Fibroblast of lung (primary cell): ENCODE measurements at regions not wholly inside any gene's neighbourhood (a gene's known extent, or its start where the extent isn't known, plus 50 kb on each side); places are given as distances from the start of the nearest gene placed in this dataset.
"Not testable (repeated sequence)": the region's sequence is repeated elsewhere in the genome, so short reads cannot be mapped to it uniquely, and the experiment has no call there.

Experiments used
- DNase-seq, 2 donors: peaks; one replicate each; pipeline versions ENCODE4 v3.0.0 to v3.0.0-alpha.2; 2010; ENCODE audit warnings: low read depth in 2 of 2
- H2AFZ ChIP-seq: 2 replicates; pipeline ENCODE4 v1.5.1; 2012; ENCODE audit warnings: low read length, control low read depth, inconsistent platforms
- H3K27ac ChIP-seq: 2 replicates; pipeline ENCODE4 v1.5.1; 2011; ENCODE audit warnings: low read length, control low read depth; ENCODE audit not compliant: insufficient read depth
- H3K27me3 ChIP-seq: 2 replicates; pipeline ENCODE4 v1.5.1; 2011; ENCODE audit warnings: mild to moderate bottlenecking, low read length; ENCODE audit not compliant: control insufficient read depth, insufficient read depth
- H3K36me3 ChIP-seq: 2 replicates; pipeline ENCODE4 v1.5.1; 2011; ENCODE audit warnings: low read length; ENCODE audit not compliant: control insufficient read depth, insufficient read depth
- H3K4me1 ChIP-seq: 2 replicates; pipeline ENCODE4 v1.5.1; 2011; ENCODE audit warnings: low read length; ENCODE audit not compliant: control insufficient read depth, insufficient read depth; ENCODE audit errors: extremely low read depth
- H3K4me2 ChIP-seq: 2 replicates; pipeline ENCODE4 v1.5.1; 2011; ENCODE audit warnings: low read length, control low read depth; ENCODE audit not compliant: insufficient read depth; ENCODE audit errors: extremely low read depth
- H3K4me3 ChIP-seq, 4 experiments: fragments of 200-600 bp in 1 of 4; sonication (generic) in 1 of 4; replicated peaks in 1 of 4; 2 replicates each; pipeline ENCODE4 v1.5.1; 2011 to 2016; ENCODE audit warnings: low read length in 4 of 4, low read depth in 3 of 4, mild to moderate bottlenecking in 3 of 4, control low read depth in 2 of 4, inconsistent platforms in 1 of 4, mixed read lengths in 1 of 4; ENCODE audit not compliant: insufficient read depth in 1 of 4; ENCODE audit errors: control extremely low read depth in 1 of 4
- H3K79me2 ChIP-seq: 2 replicates; pipeline ENCODE4 v1.5.1; 2012; ENCODE audit warnings: mild to moderate bottlenecking, low read length, inconsistent platforms; ENCODE audit not compliant: control insufficient read depth, insufficient read depth
- H3K9ac ChIP-seq: 2 replicates; pipeline ENCODE4 v1.5.1; 2011; ENCODE audit warnings: mild to moderate bottlenecking, low read length, control low read depth; ENCODE audit not compliant: insufficient read depth
- H3K9me3 ChIP-seq: 2 replicates; pipeline ENCODE4 v1.5.1; 2012; ENCODE audit warnings: low read depth, low read length; ENCODE audit not compliant: control insufficient read depth, insufficient read depth
- H4K20me1 ChIP-seq: 2 replicates; pipeline ENCODE4 v1.5.1; 2011; ENCODE audit warnings: low read length; ENCODE audit not compliant: control insufficient read depth, insufficient read depth; ENCODE audit errors: extremely low read depth
- CTCF ChIP-seq, 2 donors: IDR thresholded peaks in 1 of 2; conservative IDR thresholded peaks in 1 of 2; 1 replicate in 1 of 2; 2 replicates in 1 of 2; pipeline ENCODE4 v1.5.1; 2011 to 2012; ENCODE audit warnings: low read length in 2 of 2, control low read depth in 1 of 2, inconsistent platforms in 1 of 2, low read depth in 1 of 2, mild to moderate bottlenecking in 1 of 2
- EZH2 ChIP-seq: IDR thresholded peaks from 2 replicates; pipeline ENCODE4 v1.5.1; 2012; ENCODE audit warnings: low read length, control low read depth, mild to moderate bottlenecking; ENCODE audit errors: missing control alignments

GRCh38 chr2:12010779-12011178 is 264.3 kb downstream of the LPIN1 start:
- H3K79me2 ChIP-seq, result no peaks in the 10 kb centered on the region
- no peaks in the 10 kb centered on the region for H3K36me3 ChIP-seq
- no peaks in the 10 kb centered on the region for H4K20me1 ChIP-seq
- H3K27me3 ChIP-seq, result no peaks in the 10 kb centered on the region
- TF ChIP-seq CTCF (conservative IDR thresholded peaks at IDR 0.05 in 1 of 2, IDR thresholded peaks at IDR 0.05 in 1 of 2; ENCODE audit: low read depth in 1 of 2, low read length in 2 of 2), result no peak
- TF ChIP-seq EZH2, result no peak
- no peak overlapping the region for H3K4me3 ChIP-seq
- peaks cover 7% of the 10 kb centered on the region for H3K4me1 ChIP-seq
- no peak overlapping the region for H3K27ac ChIP-seq
- no peaks in the 10 kb centered on the region for H3K9me3 ChIP-seq
- no peak overlapping the region for H3K4me2 ChIP-seq
- H2AFZ ChIP-seq, result no peak overlapping the region
- no peak for DNase-seq
- no peak overlapping the region for H3K9ac ChIP-seq

GRCh38 chr2:12014088-12014960 is 267.9 kb downstream of the LPIN1 start:
- Histone ChIP-seq H3K9ac (no peak overlapping the region), H3K4me3 (no peak overlapping the region), H2AFZ (no peak overlapping the region), H4K20me1 (no peaks in the 10 kb centered on the region), H3K4me1 (peaks cover 7% of the 10 kb centered on the region), H3K36me3 (no peaks in the 10 kb centered on the region), H3K27me3 (no peaks in the 10 kb centered on the region), H3K27ac (peak overlapping the region; percentile 2), H3K79me2 (no peaks in the 10 kb centered on the region), H3K9me3 (no peaks in the 10 kb centered on the region), H3K4me2 (no peak overlapping the region)
- DNase-seq, result peak; percentile 51 to 93
- TF ChIP-seq CTCF (conservative IDR thresholded peaks at IDR 0.05 in 1 of 2, IDR thresholded peaks at IDR 0.05 in 1 of 2; ENCODE audit: low read depth in 1 of 2, low read length in 2 of 2) (no peak), EZH2 (no peak)

GRCh38 chr2:12017499-12018157 is 271.2 kb downstream of the LPIN1 start:
- DNase-seq, result no peak
- Histone ChIP-seq H3K9me3 (no peaks in the 10 kb centered on the region), H3K4me1 (peaks cover 7% of the 10 kb centered on the region), H2AFZ (no peak overlapping the region), H3K27me3 (no peaks in the 10 kb centered on the region), H3K4me3 (no peak overlapping the region), H3K9ac (no peak overlapping the region), H4K20me1 (no peaks in the 10 kb centered on the region), H3K27ac (no peak overlapping the region), H3K4me2 (no peak overlapping the region), H3K79me2 (no peaks in the 10 kb centered on the region), H3K36me3 (no peaks in the 10 kb centered on the region)
- TF ChIP-seq CTCF (conservative IDR thresholded peaks at IDR 0.05 in 1 of 2, IDR thresholded peaks at IDR 0.05 in 1 of 2; ENCODE audit: low read depth in 1 of 2, low read length in 2 of 2), result no peak
- TF ChIP-seq EZH2, result no peak

GRCh38 chr2:12018726-12019125 is 272.3 kb downstream of the LPIN1 start:
- H3K4me3 ChIP-seq, H2AFZ ChIP-seq, H3K9ac ChIP-seq, DNase-seq, H3K9me3 ChIP-seq, H3K4me2 ChIP-seq, H4K20me1 ChIP-seq, H3K4me1 ChIP-seq, H3K79me2 ChIP-seq, H3K27me3 ChIP-seq, H3K27ac ChIP-seq, H3K36me3 ChIP-seq: not testable (repeated sequence)
